Esophagus muscularis mucosa (tissue), 3 donors: ENCODE measurements at regions not wholly inside any gene's neighbourhood (a gene's known extent, or its start where the extent isn't known, plus 50 kb on each side); places are given as distances from the start of the nearest gene placed in this dataset.

Source experiments
- CTCF ChIP-seq, 3 experiments: fragments of 200-600 bp in 2 of 3; fragments of 450-650 bp in 1 of 3; sonication (generic) in 2 of 3; IDR thresholded peaks; one replicate each; pipeline ENCODE4 v1.5.1; 2017 to 2019; ENCODE audit warnings: antibody characterized with exemption in 3 of 3, mild to moderate bottlenecking in 2 of 3, moderate library complexity in 1 of 3
- POLR2A ChIP-seq: fragments of 450-650 bp; IDR thresholded peaks from one replicate; pipeline ENCODE4 v1.6.1; 2017; ENCODE audit warnings: antibody characterized with exemption, moderate library complexity, mild to moderate bottlenecking, low read depth
- POLR2AphosphoS5 ChIP-seq, 2 donors: sonication (generic); formaldehyde crosslinking; IDR thresholded peaks; one replicate each; pipeline ENCODE4 v1.6.1; 2017; ENCODE audit warnings: antibody characterized with exemption in 2 of 2

- TF ChIP-seq CTCF (IDR thresholded peaks at IDR 0.05) (no peak), POLR2A (no peak), POLR2AphosphoS5 (IDR thresholded peaks at IDR 0.05) (no peak)
Measured at GRCh38 chrY:7725791-7726460, 814.4 kb upstream of the AMELY start.
